Trophoblast cell (in vitro differentiated cells and primary cell): ENCODE measurements at regions not wholly inside any gene's neighbourhood (a gene's known extent, or its start where the extent isn't known, plus 50 kb on each side); places are given as distances from the start of the nearest gene placed in this dataset.

Experiments used
- DNase-seq, 2 donors: peaks; one replicate each; pipeline ENCODE4 v3.0.0-alpha.2; 2016
- H2AFZ ChIP-seq: 2 replicates; pipeline ENCODE4 v1.6.1; 2013; ENCODE audit warnings: low read length, moderate library complexity, mild to moderate bottlenecking; ENCODE audit not compliant: insufficient read depth, poor library complexity
- H2AK5ac ChIP-seq: 2 replicates; pipeline ENCODE4 v1.6.1; 2013; ENCODE audit warnings: mild to moderate bottlenecking, low read length
- H2BK120ac ChIP-seq: 2 replicates; pipeline ENCODE4 v1.6.1; 2013; ENCODE audit warnings: low read length, mild to moderate bottlenecking, moderate library complexity; ENCODE audit not compliant: insufficient read depth, poor library complexity
- H2BK12ac ChIP-seq: 2 replicates; pipeline ENCODE4 v1.6.1; 2013; ENCODE audit warnings: mild to moderate bottlenecking, low read length, moderate library complexity
- H2BK5ac ChIP-seq: 2 replicates; pipeline ENCODE4 v1.6.1; 2013; ENCODE audit warnings: low read length, low read depth, moderate library complexity, mild to moderate bottlenecking; ENCODE audit not compliant: poor library complexity
- H3K14ac ChIP-seq: 2 replicates; pipeline ENCODE4 v1.6.1; 2013; ENCODE audit warnings: mild to moderate bottlenecking, low read length
- H3K18ac ChIP-seq: 2 replicates; pipeline ENCODE4 v1.6.1; 2013; ENCODE audit warnings: mild to moderate bottlenecking, low read length
- H3K23ac ChIP-seq: 2 replicates; pipeline ENCODE4 v1.6.1; 2013; ENCODE audit warnings: low read length
- H3K27ac ChIP-seq: 2 replicates; pipeline ENCODE4 v1.5.1; 2013; ENCODE audit warnings: low read depth, mild to moderate bottlenecking, inconsistent platforms, low read length, moderate library complexity
- H3K27me3 ChIP-seq: 2 replicates; pipeline ENCODE4 v1.6.1; 2013; ENCODE audit warnings: inconsistent platforms, mild to moderate bottlenecking, low read length, moderate library complexity; ENCODE audit not compliant: insufficient read depth
- H3K36me3 ChIP-seq, 2 experiments: 1 replicate in 1 of 2; 2 replicates in 1 of 2; pipeline ENCODE4 v1.6.1; 2013; ENCODE audit warnings: low read length in 2 of 2, mild to moderate bottlenecking in 2 of 2, moderate library complexity in 1 of 2; ENCODE audit not compliant: insufficient read depth in 2 of 2, control insufficient read depth in 1 of 2
- H3K4ac ChIP-seq: 2 replicates; pipeline ENCODE4 v1.6.1; 2013; ENCODE audit warnings: low read depth, mild to moderate bottlenecking, low read length, moderate library complexity
- H3K4me1 ChIP-seq, 2 experiments: 1 replicate in 1 of 2; 2 replicates in 1 of 2; pipeline ENCODE4 v1.6.1; 2013; ENCODE audit warnings: low read length in 2 of 2, mild to moderate bottlenecking in 2 of 2, moderate library complexity in 1 of 2; ENCODE audit not compliant: insufficient read depth in 2 of 2, control insufficient read depth in 1 of 2
- H3K4me2 ChIP-seq: 2 replicates; pipeline ENCODE4 v1.6.1; 2013; ENCODE audit warnings: inconsistent platforms, mild to moderate bottlenecking, low read length, moderate library complexity
- H3K4me3 ChIP-seq: 2 replicates; pipeline ENCODE4 v1.5.1; 2013; ENCODE audit warnings: mild to moderate bottlenecking, low read depth, low read length, inconsistent platforms
- H3K79me1 ChIP-seq: one replicate; pipeline ENCODE4 v1.6.1; 2013; ENCODE audit warnings: low read length
- H3K79me2 ChIP-seq: 2 replicates; pipeline ENCODE4 v1.6.1; 2013; ENCODE audit warnings: low read length, mild to moderate bottlenecking; ENCODE audit not compliant: control insufficient read depth, insufficient read depth, poor library complexity
- H3K9ac ChIP-seq: 2 replicates; pipeline ENCODE4 v1.6.1; 2013; ENCODE audit warnings: mild to moderate bottlenecking, low read length
- H3K9me3 ChIP-seq: 2 replicates; pipeline ENCODE4 v1.6.1; 2013; ENCODE audit warnings: low read depth, mild to moderate bottlenecking, control low read depth, inconsistent platforms, low read length; ENCODE audit not compliant: insufficient read depth
- H4K12ac ChIP-seq: 2 replicates; pipeline ENCODE4 v1.6.1; 2013; ENCODE audit warnings: low read depth, mild to moderate bottlenecking, low read length, moderate library complexity
- H4K8ac ChIP-seq: 2 replicates; pipeline ENCODE4 v1.6.1; 2013; ENCODE audit warnings: low read depth, mild to moderate bottlenecking, low read length, moderate library complexity
- H4K91ac ChIP-seq: one replicate; pipeline ENCODE4 v1.6.1; 2013; ENCODE audit warnings: low read depth, mild to moderate bottlenecking, low read length, moderate library complexity
- WGBS: extraction: QIAGEN DNeasy Blood & Tissue Kit; methylation state at CpG from one replicate; pipeline ENCODE4 v1.1.7; 2013; ENCODE audit warnings: missing lambda C conversion rate; ENCODE audit not compliant: insufficient read length, insufficient coverage; ENCODE audit errors: extremely low coverage; 5-methylcytosine and 5-hydroxymethylcytosine counted together

- Histone ChIP-seq H3K36me3 (no peaks in the 10 kb centered on the region), H3K23ac (no peak overlapping the region), H3K4me2 (no peak overlapping the region), H3K4me1 (no peaks in the 10 kb centered on the region), H3K4me3 (no peak overlapping the region), H3K18ac (no peak overlapping the region), H2BK5ac (no peak overlapping the region), H3K9me3 (no peaks in the 10 kb centered on the region), H3K27ac (no peak overlapping the region), H2AK5ac (no peak overlapping the region), H2BK12ac (no peak overlapping the region), H3K27me3 (no peaks in the 10 kb centered on the region), H3K79me2 (no peaks in the 10 kb centered on the region), H2AFZ (no peak overlapping the region), H4K12ac (no peak overlapping the region), H3K79me1 (no peaks in the 10 kb centered on the region), H3K9ac (no peak overlapping the region), H4K91ac (no peak overlapping the region), H3K14ac (no peak overlapping the region), H3K4ac (no peak overlapping the region), H4K8ac (no peak overlapping the region), H2BK120ac (no peak overlapping the region)
- no peak for DNase-seq
- no CpG with 5 or more reads among the region's 2 CpGs for WGBS
Measured at GRCh38 chrX:5807181-5807580, 421.5 kb downstream of the NLGN4X start.

- no peaks in the 10 kb centered on the region for H3K4me1 ChIP-seq
- H2AK5ac ChIP-seq: no peak overlapping the region
- H3K36me3 ChIP-seq: no peaks in the 10 kb centered on the region
- no peak overlapping the region for H2BK12ac ChIP-seq
- H2BK120ac ChIP-seq: no peak overlapping the region
- H3K79me2 ChIP-seq: no peaks in the 10 kb centered on the region
- WGBS: no CpG with 5 or more reads among the region's 1 CpG
- H3K4ac ChIP-seq: no peak overlapping the region
- no peak overlapping the region for H3K4me3 ChIP-seq
- no peaks in the 10 kb centered on the region for H3K79me1 ChIP-seq
- no peak overlapping the region for H3K23ac ChIP-seq
- DNase-seq: no peak
- no peak overlapping the region for H4K12ac ChIP-seq
- H3K27ac ChIP-seq: no peak overlapping the region
- H3K9ac ChIP-seq: no peak overlapping the region
- no peak overlapping the region for H4K91ac ChIP-seq
- H3K14ac ChIP-seq: no peak overlapping the region
- H3K27me3 ChIP-seq: no peaks in the 10 kb centered on the region
- no peak overlapping the region for H2AFZ ChIP-seq
- no peak overlapping the region for H3K18ac ChIP-seq
- H3K4me2 ChIP-seq: no peak overlapping the region
- H3K9me3 ChIP-seq: no peaks in the 10 kb centered on the region
- no peak overlapping the region for H2BK5ac ChIP-seq
- no peak overlapping the region for H4K8ac ChIP-seq
Measured at GRCh38 chrX:5802391-5802790, 426.3 kb downstream of the NLGN4X start.

- H3K9me3 ChIP-seq: no peaks in the 10 kb centered on the region
- H2AK5ac ChIP-seq: no peak overlapping the region
- no peak overlapping the region for H4K8ac ChIP-seq
- no peak overlapping the region for H2BK12ac ChIP-seq
- H4K12ac ChIP-seq: no peak overlapping the region
- no peak overlapping the region for H3K4me2 ChIP-seq
- no peak overlapping the region for H3K9ac ChIP-seq
- no peaks in the 10 kb centered on the region for H3K36me3 ChIP-seq
- no peak overlapping the region for H2AFZ ChIP-seq
- no peak overlapping the region for H2BK5ac ChIP-seq
- H3K4ac ChIP-seq: no peak overlapping the region
- H3K4me3 ChIP-seq: no peak overlapping the region
- no peak overlapping the region for H3K18ac ChIP-seq
- H3K23ac ChIP-seq: no peak overlapping the region
- no peaks in the 10 kb centered on the region for H3K27me3 ChIP-seq
- no peak overlapping the region for H3K14ac ChIP-seq
- H3K4me1 ChIP-seq: no peaks in the 10 kb centered on the region
- no peak for DNase-seq
- no CpG with 5 or more reads among the region's 4 CpGs for WGBS
- no peak overlapping the region for H4K91ac ChIP-seq
- H3K79me1 ChIP-seq: no peaks in the 10 kb centered on the region
- H2BK120ac ChIP-seq: no peak overlapping the region
- no peak overlapping the region for H3K27ac ChIP-seq
- no peaks in the 10 kb centered on the region for H3K79me2 ChIP-seq
Measured at GRCh38 chrX:5791721-5792120, 436.9 kb downstream of the NLGN4X start.

- DNase-seq: no peak
Measured at GRCh38 chrX:5788910-5789309, 439.8 kb downstream of the NLGN4X start.

More at GRCh38 chrX:5788910-5789309, 439.8 kb downstream of the NLGN4X start:
- no peak overlapping the region for H3K9ac ChIP-seq
- H4K12ac ChIP-seq: no peak overlapping the region
- no peaks in the 10 kb centered on the region for H3K4me1 ChIP-seq
- H3K18ac ChIP-seq: no peak overlapping the region
- no peak overlapping the region for H2BK12ac ChIP-seq
- no peak overlapping the region for H3K27ac ChIP-seq
- no peak overlapping the region for H2AK5ac ChIP-seq
- H3K27me3 ChIP-seq: no peaks in the 10 kb centered on the region
- no peak overlapping the region for H2AFZ ChIP-seq
- H2BK5ac ChIP-seq: no peak overlapping the region
- H3K4me3 ChIP-seq: no peak overlapping the region
- H3K14ac ChIP-seq: no peak overlapping the region
- H3K36me3 ChIP-seq: no peaks in the 10 kb centered on the region
- H2BK120ac ChIP-seq: no peak overlapping the region
- no peak overlapping the region for H3K23ac ChIP-seq
- H3K4me2 ChIP-seq: no peak overlapping the region
- H3K79me2 ChIP-seq: no peaks in the 10 kb centered on the region
- no peaks in the 10 kb centered on the region for H3K9me3 ChIP-seq
- no CpG with 5 or more reads among the region's 4 CpGs for WGBS
- no peaks in the 10 kb centered on the region for H3K79me1 ChIP-seq
- no peak overlapping the region for H3K4ac ChIP-seq
- no peak overlapping the region for H4K8ac ChIP-seq
- H4K91ac ChIP-seq: no peak overlapping the region
